Stimulated activated CD4-positive, alpha-beta T cell treated with anti-CD3 and anti-CD28 coated beads, TNF-alpha, amount 100 ng/mL, for 1 hour (primary cell): ENCODE measurements at regions not wholly inside any gene's neighbourhood (a gene's known extent, or its start where the extent isn't known, plus 50 kb on each side); places are given as distances from the start of the nearest gene placed in this dataset.

Experiments
- DNase-seq, 3 donors: peaks; one replicate each; pipeline ENCODE4 v3.0.0-alpha.2; 2020; ENCODE audit warnings: low read depth in 3 of 3, low spot score in 1 of 3

GRCh38 chr6:14676977-14677781 lies 559.6 kb downstream of the CD83 start:
- DNase-seq: no peak

- no peak for DNase-seq
Observed at GRCh38 chr6:14681699-14682487, 564.0 kb upstream of the JARID2 start.

- no peak for DNase-seq
Observed at GRCh38 chr6:14682812-14683211, 563.1 kb upstream of the JARID2 start.

- DNase-seq: no peak
Observed at GRCh38 chr6:14689639-14690038, 556.2 kb upstream of the JARID2 start.

GRCh38 chr6:14690120-14691056 lies 555.5 kb upstream of the JARID2 start:
- DNase-seq: no peak

- no peak for DNase-seq
Observed at GRCh38 chr6:14692208-14692607, 553.7 kb upstream of the JARID2 start.

GRCh38 chr6:14693301-14694192 lies 552.3 kb upstream of the JARID2 start:
- DNase-seq: no peak

- DNase-seq: no peak
Observed at GRCh38 chr6:14694308-14694707, 551.6 kb upstream of the JARID2 start.

GRCh38 chr6:14695579-14695978 lies 550.3 kb upstream of the JARID2 start:
- no peak for DNase-seq

GRCh38 chr6:14696367-14696766 lies 549.5 kb upstream of the JARID2 start:
- no peak for DNase-seq

- DNase-seq: no peak
Observed at GRCh38 chr6:14697427-14697826, 548.4 kb upstream of the JARID2 start.

- no peak for DNase-seq
Observed at GRCh38 chr6:14699803-14700601, 545.9 kb upstream of the JARID2 start.

GRCh38 chr6:14701946-14702345 lies 543.9 kb upstream of the JARID2 start:
- no peak for DNase-seq

- DNase-seq: no peak
Observed at GRCh38 chr6:14702678-14703077, 543.2 kb upstream of the JARID2 start.

GRCh38 chr6:14703586-14703985 lies 542.3 kb upstream of the JARID2 start:
- no peak for DNase-seq

- no peak for DNase-seq
Observed at GRCh38 chr6:14704383-14705271, 541.2 kb upstream of the JARID2 start.

GRCh38 chr6:14705841-14706377 lies 540.0 kb upstream of the JARID2 start:
- DNase-seq: no peak

- DNase-seq: peak in 1 of 3 donors; percentile 47
Observed at GRCh38 chr6:14706378-14706929, 539.4 kb upstream of the JARID2 start.
